ENCODE measurements at regions not wholly inside any gene's neighbourhood (a gene's known extent, or its start where the extent isn't known, plus 50 kb on each side); places are given as distances from the start of the nearest gene placed in this dataset.

- TF ChIP-seq POLR2A (IDR thresholded peaks at IDR 0.05; ENCODE audit: low read depth, low read length): no peak
- no peak for FAIRE-seq
These were observed 319.3 kb upstream of the CCL2 start for GRCh38 chr17:33935822-33936221.

GRCh38 chr17:33936764-33937163 is 318.3 kb upstream of the CCL2 start:
- TF ChIP-seq POLR2A (IDR thresholded peaks at IDR 0.05; ENCODE audit: low read depth, low read length): no peak
- FAIRE-seq (no peak), DNase-seq (ENCODE audit: insufficient read length, low spot score) (no peak)

More at GRCh38 chr17:33935822-33936221, 319.3 kb upstream of the CCL2 start:
- no peak for DNase-seq (ENCODE audit: insufficient read length, low spot score)

GRCh38 chr17:33939959-33940358 is 315.1 kb upstream of the CCL2 start:
- FAIRE-seq (no peak), DNase-seq (ENCODE audit: insufficient read length, low spot score) (no peak)
- no peak for TF ChIP-seq POLR2A (IDR thresholded peaks at IDR 0.05; ENCODE audit: low read depth, low read length)

- FAIRE-seq (no peak), DNase-seq (ENCODE audit: insufficient read length, low spot score) (no peak)
- no peak for TF ChIP-seq POLR2A (IDR thresholded peaks at IDR 0.05; ENCODE audit: low read depth, low read length)
These were observed 314.2 kb upstream of the CCL2 start for GRCh38 chr17:33940769-33941370.

GRCh38 chr17:33941744-33942143 is 313.3 kb upstream of the CCL2 start:
- DNase-seq (ENCODE audit: insufficient read length, low spot score): no peak
- FAIRE-seq: no peak

GRCh38 chr17:33942414-33942813 is 312.7 kb upstream of the CCL2 start:
- no peak for TF ChIP-seq POLR2A (IDR thresholded peaks at IDR 0.05; ENCODE audit: low read depth, low read length)
- FAIRE-seq: no peak
- no peak for DNase-seq (ENCODE audit: insufficient read length, low spot score)

More at GRCh38 chr17:33941744-33942143, 313.3 kb upstream of the CCL2 start:
- TF ChIP-seq POLR2A (IDR thresholded peaks at IDR 0.05; ENCODE audit: low read depth, low read length): no peak

GRCh38 chr17:33944412-33944811 is 310.7 kb upstream of the CCL2 start:
- TF ChIP-seq POLR2A (IDR thresholded peaks at IDR 0.05; ENCODE audit: low read depth, low read length): no peak
- DNase-seq (ENCODE audit: insufficient read length, low spot score): no peak
- no peak for FAIRE-seq

- no peak for TF ChIP-seq POLR2A (IDR thresholded peaks at IDR 0.05; ENCODE audit: low read depth, low read length)
- no peak for FAIRE-seq
- DNase-seq (ENCODE audit: insufficient read length, low spot score): no peak
These were observed 310.3 kb upstream of the CCL2 start for GRCh38 chr17:33944826-33945225.

- no peak for TF ChIP-seq POLR2A (IDR thresholded peaks at IDR 0.05; ENCODE audit: low read depth, low read length)
- DNase-seq (ENCODE audit: insufficient read length, low spot score) (no peak), FAIRE-seq (no peak)
These were observed 309.2 kb upstream of the CCL2 start for GRCh38 chr17:33945646-33946546.

- FAIRE-seq (no peak), DNase-seq (ENCODE audit: insufficient read length, low spot score) (no peak)
These were observed 307.3 kb upstream of the CCL2 start for GRCh38 chr17:33947762-33948161.

GRCh38 chr17:33948309-33948708 is 306.8 kb upstream of the CCL2 start:
- FAIRE-seq: no peak
- no peak for DNase-seq (ENCODE audit: insufficient read length, low spot score)
- no peak for TF ChIP-seq POLR2A (IDR thresholded peaks at IDR 0.05; ENCODE audit: low read depth, low read length)

More at GRCh38 chr17:33947762-33948161, 307.3 kb upstream of the CCL2 start:
- no peak for TF ChIP-seq POLR2A (IDR thresholded peaks at IDR 0.05; ENCODE audit: low read depth, low read length)

GRCh38 chr17:33949100-33949499 is 306.0 kb upstream of the CCL2 start:
- no peak for DNase-seq (ENCODE audit: insufficient read length, low spot score)
- no peak for TF ChIP-seq POLR2A (IDR thresholded peaks at IDR 0.05; ENCODE audit: low read depth, low read length)

GRCh38 chr17:33950061-33950460 is 305.0 kb upstream of the CCL2 start:
- FAIRE-seq (no peak), DNase-seq (ENCODE audit: insufficient read length, low spot score) (no peak)
- no peak for TF ChIP-seq POLR2A (IDR thresholded peaks at IDR 0.05; ENCODE audit: low read depth, low read length)

More at GRCh38 chr17:33949100-33949499, 306.0 kb upstream of the CCL2 start:
- FAIRE-seq: no peak

- DNase-seq (ENCODE audit: insufficient read length, low spot score): no peak
- FAIRE-seq: no peak
- no peak for TF ChIP-seq POLR2A (IDR thresholded peaks at IDR 0.05; ENCODE audit: low read depth, low read length)
These were observed 302.7 kb upstream of the CCL2 start for GRCh38 chr17:33952425-33952824.

GRCh38 chr17:33954597-33954996 is 300.5 kb upstream of the CCL2 start:
- no peak for TF ChIP-seq POLR2A (IDR thresholded peaks at IDR 0.05; ENCODE audit: low read depth, low read length)

More at GRCh38 chr17:33954597-33954996, 300.5 kb upstream of the CCL2 start:
- FAIRE-seq (no peak), DNase-seq (ENCODE audit: insufficient read length, low spot score) (no peak)
